GM21381 (cell line): ENCODE measurements at regions not wholly inside any gene's neighbourhood (a gene's known extent, or its start where the extent isn't known, plus 50 kb on each side); places are given as distances from the start of the nearest gene placed in this dataset.

Experiments used
- ATAC-seq: cut with Tn5 transposase; IDR thresholded peaks from one replicate; pipeline ENCODE4 v1.9.1; 2021; ENCODE audit warnings: mild to moderate bottlenecking, moderate library complexity; ENCODE audit not compliant: unreplicated experiment

- no peak for ATAC-seq
These were observed 826.3 kb downstream of the BCL11B start for GRCh38 chr14:98445718-98446117.

GRCh38 chr14:98446508-98446907, 825.5 kb downstream of the BCL11B start:
- no peak for ATAC-seq

- no peak for ATAC-seq
These were observed 815.8 kb downstream of the BCL11B start for GRCh38 chr14:98456231-98456630.

GRCh38 chr14:98458702-98459101, 813.3 kb downstream of the BCL11B start:
- ATAC-seq, result no peak

GRCh38 chr14:98462908-98463307, 809.1 kb downstream of the BCL11B start:
- no peak for ATAC-seq

- no peak for ATAC-seq
These were observed 805.2 kb downstream of the BCL11B start for GRCh38 chr14:98466807-98467206.

- ATAC-seq, result no peak
These were observed 801.3 kb downstream of the BCL11B start for GRCh38 chr14:98470663-98471062.

GRCh38 chr14:98474900-98475299, 797.1 kb downstream of the BCL11B start:
- ATAC-seq, result no peak

- no peak for ATAC-seq
These were observed 794.1 kb downstream of the BCL11B start for GRCh38 chr14:98477935-98478334.

GRCh38 chr14:98489115-98489514, 782.9 kb downstream of the BCL11B start:
- ATAC-seq, result no peak

GRCh38 chr14:98494582-98494981, 777.4 kb downstream of the BCL11B start:
- no peak for ATAC-seq

GRCh38 chr14:98498019-98498885, 773.7 kb downstream of the BCL11B start:
- ATAC-seq, result no peak

GRCh38 chr14:98501335-98501734, 770.7 kb downstream of the BCL11B start:
- no peak for ATAC-seq

- no peak for ATAC-seq
These were observed 770.2 kb downstream of the BCL11B start for GRCh38 chr14:98501836-98502235.

- no peak for ATAC-seq
These were observed 768.7 kb downstream of the BCL11B start for GRCh38 chr14:98503086-98503815.

GRCh38 chr14:98507264-98507663, 764.7 kb downstream of the BCL11B start:
- no peak for ATAC-seq

GRCh38 chr14:98510392-98510791, 761.6 kb downstream of the BCL11B start:
- no peak for ATAC-seq

- ATAC-seq, result no peak
These were observed 759.3 kb downstream of the BCL11B start for GRCh38 chr14:98512501-98513251.

GRCh38 chr14:98513558-98513957, 758.4 kb downstream of the BCL11B start:
- no peak for ATAC-seq

- ATAC-seq, result no peak
These were observed 758.0 kb downstream of the BCL11B start for GRCh38 chr14:98514016-98514415.

GRCh38 chr14:98536256-98536655, 735.7 kb downstream of the BCL11B start:
- ATAC-seq, result no peak
